GF-D8 (cell line): ENCODE measurements at regions not wholly inside any gene's neighbourhood (a gene's known extent, or its start where the extent isn't known, plus 50 kb on each side); places are given as distances from the start of the nearest gene placed in this dataset.

Experiments used
- DNase-seq: peaks from one replicate; lab custom pipeline; 2025; lab: John Stamatoyannopoulos, UW

GRCh38 chr20:63087236-63087871 lies 80.6 kb upstream of the BHLHE23 start:
- DNase-seq, result no peak

DNA sequence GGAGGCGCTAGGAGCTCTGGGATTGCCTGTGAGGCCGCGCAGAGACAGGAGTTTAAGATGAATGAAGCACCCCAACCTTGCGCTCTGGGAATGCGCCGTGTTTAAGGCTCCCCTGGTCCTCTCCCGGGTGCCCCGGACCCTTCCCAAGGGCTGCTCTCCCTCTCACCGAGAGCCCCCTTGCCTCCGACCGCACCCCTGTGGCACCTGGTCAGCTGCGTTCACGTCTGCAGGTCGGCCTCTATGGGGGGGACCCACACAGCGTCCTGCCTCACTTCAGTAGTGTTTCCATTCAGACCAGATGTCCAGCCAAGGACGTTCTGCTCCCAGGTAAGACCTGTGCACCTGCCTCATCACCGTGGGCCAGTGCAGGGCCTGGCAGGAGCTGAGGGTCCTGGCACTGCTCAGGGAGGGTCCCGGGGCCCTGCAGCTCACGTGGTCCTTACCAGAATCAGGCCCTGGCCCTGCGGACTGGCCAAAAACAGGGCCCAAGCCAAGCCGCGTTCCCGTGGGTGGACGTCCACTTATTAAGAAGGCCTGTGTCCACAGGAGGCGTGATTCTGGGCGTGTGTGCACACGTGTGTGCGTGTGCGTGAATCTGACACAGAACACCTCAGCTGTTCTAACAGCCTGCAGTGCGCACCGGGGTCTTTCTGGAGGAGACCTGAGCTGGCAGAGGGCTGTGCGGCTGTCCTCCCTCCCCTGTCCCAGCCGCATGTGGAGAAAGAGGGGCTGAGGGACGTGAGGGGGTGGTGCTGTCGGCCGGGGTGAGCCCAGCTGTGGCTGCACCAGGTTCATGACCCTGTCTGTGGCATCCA lies 79.9 kb upstream of the BHLHE23 start:
- DNase-seq, result no peak

- no peak for DNase-seq
These were observed 78.5 kb upstream of the BHLHE23 start for GRCh38 chr20:63085151-63085861.

DNA sequence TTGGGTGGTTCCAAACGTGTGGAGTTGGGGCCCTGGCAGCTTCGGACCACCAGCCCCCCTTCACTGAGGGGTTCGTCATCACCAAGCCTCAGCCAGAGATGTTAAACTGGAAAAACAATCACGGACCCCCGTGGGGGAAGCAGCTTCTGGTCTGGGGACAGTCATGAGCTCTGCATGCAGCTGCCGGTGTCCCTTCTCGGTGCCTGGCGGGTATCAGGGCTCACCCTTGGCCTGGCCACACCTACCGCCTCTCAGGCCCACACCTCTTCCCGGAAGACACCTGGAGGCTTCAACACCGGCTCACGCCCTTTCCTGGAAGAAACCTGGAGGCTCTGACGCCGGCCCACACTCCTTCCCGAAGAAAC lies 77.8 kb upstream of the BHLHE23 start:
- no peak for DNase-seq

- DNase-seq, result no peak
These were observed 77.2 kb upstream of the BHLHE23 start for GRCh38 chr20:63083831-63084562.

DNA sequence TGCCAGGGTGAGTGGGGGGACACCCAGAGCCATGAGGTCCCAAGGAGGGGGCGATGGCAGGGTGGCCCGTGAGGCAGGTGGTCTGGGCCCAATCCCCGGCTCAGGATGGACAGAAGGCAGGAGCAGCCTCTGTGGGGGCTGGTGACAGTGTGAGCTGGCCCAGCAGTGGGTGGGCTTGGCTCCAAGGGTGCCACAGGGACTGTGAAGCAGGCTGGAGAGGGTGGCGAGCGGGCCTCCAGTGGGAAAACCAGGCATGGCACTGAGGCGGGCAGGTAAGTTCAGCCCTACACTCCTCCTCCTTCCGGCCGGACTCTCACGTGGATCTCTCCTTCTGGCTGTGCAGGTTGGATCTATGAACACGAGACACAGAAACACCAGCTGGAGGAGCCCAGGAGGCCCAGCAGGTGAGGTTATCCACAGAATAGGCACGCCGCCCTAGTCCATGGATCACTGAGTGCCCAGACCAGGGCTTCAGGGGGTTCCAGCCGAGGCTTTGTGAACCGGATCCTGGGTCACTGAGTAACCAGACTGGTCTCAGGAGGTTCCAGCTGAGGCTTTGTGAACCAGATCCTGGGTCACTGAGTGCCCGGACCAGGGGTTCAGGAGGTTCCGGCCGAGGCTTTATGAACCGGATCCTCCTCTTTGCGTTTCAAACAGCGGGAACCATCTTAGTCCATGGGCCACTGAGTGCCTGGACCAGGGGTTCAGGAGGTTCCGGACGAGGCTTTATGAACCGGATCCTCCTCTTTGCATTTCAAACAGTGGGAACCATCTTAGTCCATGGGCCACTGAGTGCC lies 76.4 kb upstream of the BHLHE23 start:
- DNase-seq, result no peak

- no peak for DNase-seq
These were observed 75.7 kb upstream of the BHLHE23 start for GRCh38 chr20:63082308-63082938.

GRCh38 chr20:63081831-63082230 lies 75.1 kb upstream of the BHLHE23 start:
- no peak for DNase-seq

GRCh38 chr20:63081351-63081750 lies 74.6 kb upstream of the BHLHE23 start:
- no peak for DNase-seq

GRCh38 chr20:63080811-63081210 lies 74.0 kb upstream of the BHLHE23 start:
- DNase-seq, result no peak

DNA sequence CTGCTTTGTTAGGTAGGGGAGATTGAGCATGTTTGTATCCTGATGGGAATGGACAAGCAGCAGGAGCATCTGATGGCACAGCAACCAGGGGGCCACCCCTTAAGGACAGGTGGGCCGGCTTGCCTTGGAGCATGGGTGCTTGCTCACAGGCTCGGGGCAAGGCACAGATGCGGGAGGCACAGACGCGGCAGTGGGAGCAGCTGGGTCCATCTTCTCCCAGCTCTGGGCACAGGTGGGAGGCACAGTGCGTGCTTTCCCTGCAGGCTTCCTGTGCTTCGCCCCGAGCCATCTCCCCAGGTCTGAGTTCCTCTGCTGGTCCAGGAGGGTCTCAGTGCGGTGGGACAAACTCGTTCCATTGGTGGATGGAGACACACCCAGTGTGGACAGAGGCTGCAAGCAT lies 73.6 kb upstream of the BHLHE23 start:
- DNase-seq, result no peak

DNA sequence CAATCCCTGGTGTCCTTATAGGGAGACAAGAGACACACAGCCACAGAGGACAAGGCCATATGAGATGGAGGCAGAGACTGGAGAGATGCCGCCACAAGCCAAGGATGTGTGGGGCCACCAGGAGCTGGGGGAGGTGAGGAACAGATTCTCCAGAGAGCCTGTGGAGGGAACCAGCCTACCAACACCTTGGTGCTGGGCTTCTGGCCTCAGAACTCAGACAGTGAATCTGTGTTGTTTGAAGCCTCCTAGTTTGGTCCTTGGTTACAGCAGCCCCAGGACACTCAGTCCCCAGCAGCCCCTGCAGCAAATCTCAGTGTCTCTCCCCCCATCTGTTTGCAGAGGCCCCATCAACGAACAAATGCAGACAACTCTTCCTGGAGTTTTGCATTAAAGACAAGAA lies 73.2 kb upstream of the BHLHE23 start:
- DNase-seq, result no peak

DNA sequence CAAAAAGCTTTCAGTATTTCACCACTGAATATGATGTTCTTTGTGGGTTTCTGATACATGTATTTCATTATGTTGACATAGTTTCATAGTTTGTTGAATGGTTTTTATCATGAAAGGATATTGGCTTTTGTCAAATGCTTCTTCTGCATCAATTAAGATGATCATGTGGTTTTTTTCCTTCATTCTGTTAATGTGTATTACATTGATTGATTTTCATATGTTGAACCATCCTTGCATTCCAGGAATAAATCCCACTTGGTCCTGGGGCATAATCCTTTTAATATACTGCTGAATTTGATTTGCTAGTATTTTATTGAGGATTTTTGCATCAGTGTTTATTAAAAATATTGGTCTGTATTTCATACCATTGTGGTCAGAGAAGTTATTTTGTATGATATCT lies 70.9 kb upstream of the BHLHE23 start:
- no peak for DNase-seq

- DNase-seq, result no peak
These were observed 69.7 kb upstream of the BHLHE23 start for GRCh38 chr20:63076421-63076820.

DNA sequence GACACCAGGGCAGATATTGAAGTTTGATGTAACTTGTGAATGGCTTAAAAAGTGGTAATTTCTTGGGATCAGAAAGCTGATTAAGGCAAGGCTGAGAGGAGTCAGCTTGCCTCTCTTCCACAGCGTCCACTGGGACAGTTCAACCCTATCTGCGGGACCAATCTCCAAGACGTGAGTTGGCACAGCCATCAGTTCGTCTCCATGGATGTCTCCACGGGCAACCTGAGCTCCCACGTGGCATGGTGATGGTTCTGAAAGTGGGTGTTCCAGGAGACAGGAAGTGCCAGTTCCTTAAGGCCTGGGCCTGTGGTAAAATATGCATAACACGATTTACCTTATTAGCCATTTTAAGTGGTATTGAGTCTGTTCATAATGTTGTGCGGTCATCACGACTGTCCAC lies 67.9 kb upstream of the BHLHE23 start:
- DNase-seq, result no peak

- DNase-seq, result no peak
These were observed 67.4 kb upstream of the BHLHE23 start for GRCh38 chr20:63074182-63074581.

DNA sequence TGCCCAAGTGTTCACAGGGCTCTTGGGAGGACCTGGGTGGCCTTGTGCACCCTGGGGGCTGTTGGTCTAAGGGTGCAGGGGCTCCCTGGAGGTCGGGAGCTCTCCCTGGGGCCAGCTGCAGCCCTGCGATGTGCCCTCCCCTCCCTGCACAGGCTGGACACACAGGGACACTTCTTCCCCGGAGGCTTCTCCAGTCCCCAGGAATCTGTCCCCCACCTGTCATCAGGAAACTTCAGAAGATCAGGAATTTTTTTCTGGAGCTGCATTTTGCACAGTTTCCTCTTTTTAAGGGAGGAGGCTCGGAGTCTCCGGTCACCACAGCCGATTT lies 66.9 kb upstream of the BHLHE23 start:
- no peak for DNase-seq

GRCh38 chr20:63072991-63073737 lies 66.4 kb upstream of the BHLHE23 start:
- no peak for DNase-seq

GRCh38 chr20:63072231-63072791 lies 65.5 kb upstream of the BHLHE23 start:
- no peak for DNase-seq

GRCh38 chr20:63071541-63072181 lies 64.9 kb upstream of the BHLHE23 start:
- DNase-seq, result no peak
